NCI-H69 (cell line): ENCODE measurements at regions not wholly inside any gene's neighbourhood (a gene's known extent, or its start where the extent isn't known, plus 50 kb on each side); places are given as distances from the start of the nearest gene placed in this dataset.

Experiments
- DNase-seq: peaks from one replicate; lab custom pipeline; 2025; lab: John Stamatoyannopoulos, UW

DNA sequence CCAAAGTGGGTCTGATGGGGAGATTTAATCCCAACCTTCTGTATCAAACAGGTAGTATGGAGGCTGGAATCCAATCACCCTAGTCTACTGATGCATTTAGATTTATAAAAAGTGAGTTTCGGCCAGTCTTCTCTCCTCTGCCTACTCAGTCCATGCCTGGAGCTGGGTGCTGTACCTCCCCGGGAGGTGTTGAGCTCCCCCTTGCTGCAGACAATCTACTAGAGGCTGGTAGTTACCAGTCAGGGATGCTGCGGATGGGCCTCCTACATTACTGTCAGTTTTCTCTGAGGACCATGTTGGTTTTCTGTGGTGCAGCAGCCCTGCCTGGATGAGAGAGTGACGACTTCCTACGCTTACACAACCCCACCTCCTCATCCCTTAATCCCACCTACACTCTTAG, 118.6 kb upstream of the CELF4 start:
- no peak for DNase-seq

DNA sequence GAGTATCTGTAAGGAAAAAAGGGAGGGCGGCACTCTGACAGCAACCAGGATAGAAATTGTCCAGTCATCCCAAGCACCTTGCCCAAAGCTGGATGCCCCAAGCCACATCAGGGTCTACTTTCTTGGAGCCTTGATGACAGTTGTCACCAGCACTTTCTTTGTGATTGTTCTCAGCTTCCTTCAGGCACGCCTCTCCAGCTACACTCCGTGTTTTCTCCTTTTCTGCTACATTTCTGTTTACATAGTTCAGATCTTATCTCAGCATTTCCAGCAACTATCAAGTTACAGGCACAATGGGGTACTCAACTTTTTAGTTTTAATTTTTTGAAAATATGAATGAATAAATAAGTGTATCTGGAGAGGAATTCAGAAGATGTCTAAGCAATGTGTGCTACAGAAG, 115.3 kb upstream of the CELF4 start:
- DNase-seq = no peak

DNA sequence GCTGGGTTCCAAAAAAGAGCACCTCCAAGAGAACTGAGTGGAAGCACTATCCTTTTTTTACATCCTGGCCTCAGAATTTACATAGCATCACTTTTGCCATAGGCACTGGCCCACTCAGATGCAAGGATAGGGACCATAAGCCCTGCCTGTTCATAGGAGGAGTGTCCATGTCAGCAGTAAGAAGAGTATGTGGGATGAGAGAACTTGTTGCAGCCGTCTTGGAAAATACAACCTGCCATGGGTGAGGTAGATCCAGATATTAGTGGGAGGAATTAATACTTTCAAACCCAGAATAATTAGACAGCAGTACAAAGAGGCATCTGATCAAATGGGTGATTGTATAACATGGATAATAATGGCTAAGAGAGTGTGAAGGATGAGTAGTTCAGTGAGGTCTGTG, 110.7 kb upstream of the CELF4 start:
- no peak for DNase-seq

DNA sequence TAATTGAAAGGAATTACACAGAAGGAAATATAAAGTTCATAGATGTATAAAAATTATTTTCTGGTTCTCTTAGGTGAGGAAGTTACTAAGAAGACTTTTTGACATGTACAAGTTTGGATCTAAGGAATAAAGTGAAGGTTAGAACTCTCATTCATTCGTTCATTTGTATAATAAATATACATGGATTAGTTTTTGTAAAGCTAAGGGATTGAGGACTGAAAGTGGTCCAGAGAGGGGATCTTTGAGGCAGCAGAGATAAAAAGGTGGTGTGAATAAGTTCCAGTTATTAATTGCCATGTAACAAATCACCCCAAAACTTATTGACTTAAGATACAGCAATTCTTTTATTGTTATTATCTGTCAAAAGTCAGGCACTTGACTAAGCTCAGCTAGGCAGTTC, 110.1 kb upstream of the CELF4 start:
- DNase-seq = no peak

DNA sequence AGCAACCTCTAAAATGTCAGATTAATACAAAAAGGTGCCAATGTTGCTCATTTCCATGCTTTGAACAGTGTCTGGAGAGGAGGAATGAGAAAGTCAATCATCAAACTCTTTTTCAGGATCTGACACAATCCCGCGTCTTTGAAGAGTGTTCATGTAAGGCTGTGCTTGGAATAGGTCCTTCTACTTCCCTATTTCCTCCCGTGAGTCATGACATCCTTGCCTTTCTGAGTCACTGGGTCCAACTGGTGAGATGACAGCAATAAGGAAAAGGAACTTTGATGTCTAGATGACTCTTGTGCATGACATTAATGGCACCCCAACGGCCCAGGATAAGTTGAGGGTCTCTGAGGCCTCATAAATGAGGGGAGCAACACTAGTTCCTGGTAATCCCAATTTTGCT, 109.0 kb upstream of the CELF4 start:
- DNase-seq = no peak

DNA sequence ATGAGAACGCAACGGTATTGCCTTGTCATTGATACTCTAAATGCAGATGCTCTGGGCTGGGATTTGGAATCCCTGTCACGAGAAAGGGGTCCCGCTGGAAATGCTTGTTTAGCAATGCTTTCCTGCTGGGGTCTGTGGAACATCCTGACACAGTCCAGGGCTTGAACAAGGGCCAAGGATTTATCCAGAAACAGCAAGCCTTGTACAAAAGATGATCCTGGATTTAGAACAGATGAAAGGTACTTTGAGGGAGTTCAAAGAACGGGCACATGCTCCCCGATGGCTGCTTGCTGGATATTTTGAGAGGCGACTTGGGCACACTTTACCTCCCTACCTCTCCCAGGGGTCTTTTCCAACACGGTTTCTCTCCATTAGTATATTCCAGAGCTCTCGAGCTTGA, 108.1 kb upstream of the CELF4 start:
- DNase-seq = no peak

DNA sequence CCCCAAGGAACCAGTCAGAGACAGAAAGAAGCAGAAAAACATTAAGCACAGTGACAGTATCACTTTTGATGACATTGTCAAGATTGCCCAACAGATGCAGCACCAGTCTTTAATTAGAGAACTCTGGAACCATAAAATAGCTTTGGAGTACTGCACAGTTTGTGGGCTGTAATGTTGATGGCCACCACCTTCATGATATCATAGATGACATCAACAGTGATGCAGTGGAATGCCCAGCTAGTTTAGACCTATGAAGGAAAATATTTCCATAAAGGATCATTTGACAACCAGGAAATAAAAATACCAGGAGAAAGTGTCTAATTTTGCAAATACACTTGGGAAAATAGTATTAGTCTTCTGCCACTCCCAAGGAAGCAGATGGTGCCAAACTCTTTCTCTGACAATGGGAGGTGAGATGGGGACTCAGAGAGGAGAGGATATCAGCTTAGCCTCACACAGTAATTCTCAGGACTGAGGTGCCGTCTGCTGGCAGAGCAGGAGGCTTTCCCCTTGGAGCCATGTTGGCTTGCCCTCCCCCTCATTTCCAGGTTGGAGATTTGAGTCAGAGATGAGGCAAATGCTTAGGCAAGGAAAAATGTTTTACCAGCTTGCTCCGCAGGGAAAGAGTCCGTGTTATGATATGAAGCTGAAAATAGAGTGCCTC, 107.5 kb upstream of the CELF4 start:
- DNase-seq = no peak

DNA sequence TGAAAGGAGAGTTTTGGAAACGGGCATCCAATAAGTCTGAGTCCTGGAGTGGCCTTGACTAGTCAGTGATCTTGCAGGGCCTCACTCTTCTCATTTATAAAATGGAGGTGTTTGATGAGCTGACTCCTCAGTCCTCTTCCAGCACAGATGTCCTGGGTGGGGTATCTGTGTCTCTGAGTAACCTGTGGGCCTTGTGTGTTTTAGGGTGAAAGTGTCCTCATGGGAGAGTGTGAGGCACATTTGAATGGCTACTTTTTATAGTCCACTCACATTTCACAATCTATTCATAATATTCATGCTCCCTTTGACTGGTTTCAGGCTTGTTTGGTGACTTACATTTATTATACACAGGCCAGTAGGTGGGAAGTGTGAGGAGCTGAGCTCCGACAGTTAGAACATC, 106.4 kb upstream of the CELF4 start:
- no peak for DNase-seq

DNA sequence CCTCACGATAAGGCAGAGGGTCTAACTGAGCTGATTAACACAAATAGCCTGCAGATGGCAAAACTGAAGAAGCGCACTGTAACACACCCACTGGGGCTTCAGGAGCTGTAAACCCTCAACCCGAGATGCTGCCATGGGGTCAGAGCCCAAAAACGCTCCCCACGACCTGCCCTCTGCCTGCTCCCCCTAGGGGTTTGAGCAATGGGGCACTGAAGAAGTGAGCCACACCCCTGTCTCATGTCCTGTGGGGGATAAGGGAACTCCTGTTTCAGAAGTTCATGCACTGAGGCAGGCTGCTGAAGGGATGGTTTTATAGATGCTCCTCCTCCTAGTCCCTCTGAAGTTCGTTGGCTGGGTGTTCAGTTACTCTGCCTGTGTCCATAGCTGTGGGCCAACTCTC, 105.9 kb upstream of the CELF4 start:
- no peak for DNase-seq

DNA sequence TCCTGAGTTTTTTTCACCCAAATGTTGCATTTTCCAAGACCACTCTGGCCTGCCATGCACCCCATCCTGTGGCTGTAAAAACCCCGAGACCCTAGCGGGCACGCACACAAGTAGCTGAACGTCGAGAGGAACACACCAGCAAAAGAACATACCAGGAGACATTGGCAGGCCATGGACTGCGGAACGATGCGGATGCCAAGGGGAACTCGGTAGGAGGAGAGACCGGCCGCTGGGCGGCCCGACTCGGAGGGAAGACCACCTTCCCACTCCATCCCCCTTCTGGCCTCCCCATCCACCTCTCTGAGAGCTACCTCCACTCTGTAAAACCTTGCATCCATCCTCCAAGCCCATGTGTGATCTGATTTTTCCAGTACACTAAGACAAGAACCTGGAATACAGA, 105.5 kb upstream of the CELF4 start:
- DNase-seq = no peak

DNA sequence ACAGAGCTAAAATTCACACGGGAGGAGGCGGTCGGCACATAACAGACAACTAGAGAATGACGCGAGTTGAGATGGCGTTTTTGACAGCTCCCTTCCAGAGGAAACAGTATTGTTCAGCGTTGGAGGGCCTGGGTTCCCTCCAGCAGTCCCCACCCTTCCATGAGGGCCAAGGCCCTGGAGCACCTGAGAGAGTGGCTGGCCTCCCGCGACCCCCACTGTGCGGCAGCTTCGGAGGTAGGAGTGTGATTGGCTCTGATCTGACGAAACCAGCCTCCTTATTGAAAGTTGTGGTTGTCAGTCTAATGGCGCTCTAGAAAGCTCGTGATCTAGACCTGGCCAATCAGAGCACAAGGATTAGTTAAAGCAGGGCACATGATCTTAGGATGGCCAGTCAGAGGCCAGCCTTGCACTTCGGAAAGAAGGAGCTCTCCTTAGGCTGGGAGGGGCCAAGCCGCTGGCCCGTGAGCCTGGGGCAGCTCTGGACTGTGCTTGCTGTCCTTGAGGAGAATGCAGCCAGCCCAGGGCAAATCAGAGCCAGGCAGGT, 104.5 kb upstream of the CELF4 start:
- DNase-seq = no peak

DNA sequence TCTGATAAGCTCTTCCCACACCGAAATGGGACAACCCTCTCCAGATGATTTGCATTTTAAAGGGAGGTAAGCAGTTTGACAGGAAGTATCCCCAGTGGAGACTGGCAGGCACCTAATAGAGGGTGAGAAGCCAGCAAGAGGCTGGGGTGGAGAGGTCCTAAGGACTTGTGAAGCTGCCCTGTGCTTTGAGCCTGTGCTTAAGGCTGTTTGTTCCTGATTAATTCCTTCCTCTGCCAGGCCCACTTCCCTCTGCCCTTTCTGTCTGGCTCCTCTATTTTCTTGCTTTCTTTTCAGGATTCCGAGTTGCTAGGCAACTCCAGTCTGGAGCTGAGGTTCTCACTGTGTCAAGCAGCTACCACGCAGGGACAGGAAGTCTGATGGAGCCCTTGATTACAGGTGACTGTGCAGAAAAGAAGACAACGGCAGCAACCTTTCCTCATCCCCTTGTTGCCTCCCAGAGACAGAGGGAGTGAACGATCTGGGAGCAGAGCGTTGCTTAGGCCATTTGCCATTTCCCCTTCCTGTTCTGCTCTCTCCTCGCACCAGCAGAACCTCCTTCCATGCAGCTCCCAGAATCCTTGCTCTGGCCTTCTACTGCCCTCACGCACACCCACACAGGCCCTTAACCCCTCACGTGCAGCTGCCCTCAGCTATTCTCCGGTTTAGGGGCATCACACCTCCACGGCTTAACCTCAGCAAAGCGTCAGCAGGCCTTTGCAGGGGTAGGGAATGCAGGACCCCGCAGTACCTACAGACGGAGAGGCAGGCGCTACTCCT, 103.6 kb upstream of the CELF4 start:
- DNase-seq = peak; percentile 95

DNA sequence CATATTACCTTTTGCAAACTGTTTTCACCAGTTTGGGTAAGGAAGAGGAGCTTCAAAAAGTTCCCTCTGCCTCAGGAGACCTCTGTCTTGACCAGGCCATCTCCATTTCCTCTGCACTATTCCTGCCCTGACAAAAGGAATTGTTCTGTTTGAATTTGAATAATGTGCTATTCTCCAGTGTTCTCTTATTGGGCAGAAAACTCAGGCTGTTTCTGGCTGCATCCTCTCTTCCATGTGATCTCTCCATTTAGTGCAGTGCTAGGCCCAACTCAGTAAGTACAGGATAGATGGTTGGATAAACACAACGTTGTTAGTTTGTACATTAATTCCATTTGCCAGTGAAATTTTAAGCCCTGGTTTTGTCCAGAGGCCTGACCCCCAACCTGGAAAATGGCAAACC, 102.2 kb upstream of the CELF4 start:
- no peak for DNase-seq

DNA sequence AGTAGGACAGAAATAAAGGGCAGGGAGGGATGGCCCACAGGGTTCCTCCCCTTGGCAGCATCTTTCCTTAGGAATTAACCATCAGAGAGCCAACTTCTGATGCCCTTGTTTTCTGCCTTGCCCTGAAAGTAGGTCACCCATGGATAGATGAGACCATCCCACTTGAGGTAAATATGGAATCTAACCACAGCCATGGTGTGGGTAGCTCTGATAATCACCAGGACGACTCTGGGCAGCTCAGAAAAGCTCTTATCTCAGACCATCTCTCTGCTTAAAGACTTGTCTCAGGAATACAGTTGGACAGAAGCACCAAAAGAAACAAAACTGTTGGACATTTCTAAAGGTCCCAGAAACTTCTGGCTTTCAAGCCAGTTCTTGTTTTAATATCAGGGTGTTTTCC, 101.4 kb upstream of the CELF4 start:
- DNase-seq = no peak

DNA sequence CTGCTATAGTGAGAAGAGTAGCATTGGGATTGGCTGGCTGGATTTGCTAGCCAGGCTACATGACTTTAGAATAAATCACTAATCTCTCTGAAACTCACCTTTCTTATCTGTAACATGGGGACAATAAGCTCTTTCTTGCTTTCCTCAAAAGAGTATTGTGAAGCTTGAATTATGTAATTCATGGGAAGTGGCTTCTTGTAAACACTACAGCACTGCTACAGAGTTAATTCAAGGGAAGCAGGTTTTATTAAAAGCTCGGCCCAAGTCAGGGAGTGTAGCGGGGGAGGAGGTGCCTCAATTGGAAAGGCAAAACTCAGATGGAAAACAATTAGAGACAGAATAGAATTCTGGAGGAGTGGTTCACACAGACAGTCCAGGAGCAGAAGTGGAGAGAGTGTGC, 100.9 kb upstream of the CELF4 start:
- no peak for DNase-seq

DNA sequence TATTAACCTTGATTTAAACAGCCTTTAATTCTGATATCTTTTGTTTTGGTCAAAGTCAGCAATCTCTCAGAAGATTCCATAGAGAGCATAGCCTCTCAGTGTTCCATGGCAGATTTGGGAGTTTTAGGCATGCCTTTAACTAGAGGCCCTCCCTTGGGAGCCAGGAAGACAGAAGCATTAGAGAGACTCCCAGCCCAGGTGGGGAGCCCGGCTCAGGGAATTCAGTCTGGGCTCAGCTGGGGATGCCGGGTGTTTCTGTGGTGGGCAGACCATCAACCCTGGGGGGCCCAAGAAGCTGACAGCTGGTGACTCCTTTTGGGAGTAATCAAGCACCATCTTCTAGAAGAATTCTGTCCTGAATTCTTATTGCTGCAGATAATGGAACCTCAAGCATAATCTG, 99.7 kb upstream of the CELF4 start:
- peak; percentile 30 for DNase-seq

DNA sequence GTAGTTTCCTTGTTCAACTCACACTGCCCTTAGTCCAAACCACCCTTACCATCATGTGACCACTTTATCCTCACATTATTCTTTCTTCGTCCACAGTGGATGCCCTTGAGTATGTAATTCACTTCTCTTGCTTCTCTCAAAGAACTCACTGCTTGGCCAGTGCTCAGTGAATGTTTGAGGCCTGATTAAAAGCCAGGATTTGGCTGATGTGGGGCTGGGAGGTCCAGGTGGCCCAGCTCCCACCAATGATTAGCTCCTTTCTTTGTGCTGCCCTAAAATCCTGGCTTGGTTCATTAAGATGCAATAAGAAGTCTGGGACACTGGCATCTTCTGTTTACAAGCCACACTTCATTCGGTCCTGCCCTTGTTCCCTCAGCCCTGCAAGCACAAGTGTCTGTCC, 97.8 kb upstream of the CELF4 start:
- DNase-seq = no peak

DNA sequence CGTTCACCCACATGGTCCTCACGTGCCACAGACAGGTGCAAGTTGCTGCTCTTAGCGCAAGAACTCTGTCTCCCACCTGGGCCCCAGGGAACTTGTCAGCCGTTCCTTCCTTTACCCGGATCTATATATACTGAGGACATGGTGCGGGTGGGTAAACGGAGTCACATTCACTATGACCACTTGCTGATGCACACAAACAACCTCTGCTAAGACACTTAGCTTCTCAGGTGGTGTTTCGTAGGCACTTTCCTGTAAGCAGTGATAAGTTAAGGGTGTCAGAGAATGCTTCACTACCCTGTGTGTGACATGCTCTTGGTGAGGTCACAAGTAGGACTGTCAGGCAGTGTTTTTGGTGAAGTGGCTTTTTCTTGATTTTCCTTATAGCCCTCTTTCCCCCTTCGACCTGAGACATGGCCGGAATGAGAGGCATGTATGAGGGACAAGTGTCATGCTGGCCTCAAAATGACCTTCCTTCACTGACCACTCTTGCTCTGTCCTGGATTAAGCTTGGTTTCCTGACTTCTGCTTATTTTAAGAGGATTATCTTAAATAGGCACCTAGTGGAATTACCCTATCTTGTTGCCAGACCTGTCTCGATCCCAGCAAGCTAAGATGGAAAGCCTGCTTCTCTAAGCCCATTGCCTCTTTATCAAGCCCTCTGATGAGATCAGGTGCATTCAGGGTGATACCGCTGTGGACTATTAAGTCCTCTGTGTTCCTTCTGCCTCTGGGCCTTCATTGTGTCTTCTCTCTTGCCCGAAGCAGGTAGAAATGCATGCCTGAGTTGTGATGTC, 97.1 kb upstream of the CELF4 start:
- DNase-seq = no peak

DNA sequence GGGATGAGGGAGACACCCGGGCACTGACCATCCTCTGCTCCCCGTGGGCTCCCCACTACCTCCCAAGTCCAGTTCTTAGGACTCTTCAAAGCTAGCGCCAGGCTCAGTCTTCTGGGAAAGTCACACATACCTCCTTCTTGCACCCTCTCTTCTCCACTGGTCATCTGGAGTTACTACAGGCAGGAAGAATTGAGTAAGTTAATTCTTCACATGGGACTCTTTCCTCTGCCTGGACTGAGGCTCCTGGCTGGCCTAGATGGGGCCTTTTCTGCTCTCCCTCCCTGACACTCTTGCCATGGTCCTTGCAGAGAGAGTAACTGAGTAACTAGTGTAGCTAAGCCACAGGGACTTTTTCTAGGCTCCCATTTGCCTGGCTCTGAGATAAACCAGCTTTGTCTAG, 96.5 kb upstream of the CELF4 start:
- DNase-seq = no peak

DNA sequence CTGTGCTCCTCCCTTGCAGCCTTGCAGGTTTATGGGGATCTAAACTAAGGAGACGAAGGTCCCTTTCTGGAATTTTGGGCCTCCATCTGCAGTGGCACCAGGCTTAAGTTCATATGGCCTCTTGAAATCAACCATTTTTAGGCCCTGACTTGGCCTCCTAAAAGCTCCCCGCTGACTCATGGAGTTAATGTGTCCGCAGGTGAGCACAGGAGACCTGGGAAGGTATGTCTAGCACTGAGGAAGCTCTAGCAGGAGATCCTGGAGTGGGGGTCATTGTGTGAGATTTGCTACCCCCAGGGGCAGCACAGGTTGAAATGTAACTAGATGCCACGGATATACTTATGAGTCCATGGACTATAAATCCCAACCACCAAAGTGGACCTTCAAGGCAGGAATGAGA, 95.9 kb upstream of the CELF4 start:
- DNase-seq = no peak

DNA sequence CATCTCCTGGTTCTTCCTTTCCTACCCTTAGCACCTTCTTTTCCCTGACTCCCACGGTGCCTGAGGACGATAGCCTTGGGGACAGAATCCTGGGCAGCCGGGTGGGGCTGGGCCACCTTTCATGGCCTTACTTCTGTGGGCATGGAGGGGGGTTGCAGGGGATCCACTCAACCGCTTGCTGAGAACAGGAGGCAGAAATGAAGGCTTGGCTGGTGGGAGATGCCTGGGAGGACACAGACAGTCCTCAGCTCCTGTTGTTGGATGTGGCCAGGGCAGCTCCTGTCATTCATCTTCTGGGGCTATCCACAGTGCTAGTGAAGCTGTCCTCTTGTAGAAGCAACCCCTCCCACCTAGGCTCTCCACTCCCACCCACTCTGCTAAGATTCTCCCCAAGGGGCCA, 95.5 kb upstream of the CELF4 start:
- no peak for DNase-seq

DNA sequence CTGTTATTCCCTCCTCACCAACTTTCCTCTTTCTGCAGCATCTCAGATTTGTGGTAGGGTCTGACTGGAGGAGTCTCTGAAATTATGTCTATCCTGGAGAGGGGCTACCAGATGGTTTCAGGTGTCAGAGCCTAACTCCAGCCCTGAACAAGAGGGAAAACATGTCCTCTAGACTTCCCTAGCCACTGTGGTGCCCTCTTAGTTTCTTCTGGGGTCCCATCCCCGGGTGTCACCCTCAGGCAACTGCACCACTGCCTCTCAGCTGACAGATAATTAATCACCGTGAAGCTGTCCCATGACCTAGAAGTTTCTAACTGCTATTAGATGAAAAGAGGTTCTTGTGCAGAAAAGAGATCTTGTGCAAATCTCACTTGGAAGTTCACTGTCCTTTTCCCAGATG, 95.1 kb upstream of the CELF4 start:
- no peak for DNase-seq

DNA sequence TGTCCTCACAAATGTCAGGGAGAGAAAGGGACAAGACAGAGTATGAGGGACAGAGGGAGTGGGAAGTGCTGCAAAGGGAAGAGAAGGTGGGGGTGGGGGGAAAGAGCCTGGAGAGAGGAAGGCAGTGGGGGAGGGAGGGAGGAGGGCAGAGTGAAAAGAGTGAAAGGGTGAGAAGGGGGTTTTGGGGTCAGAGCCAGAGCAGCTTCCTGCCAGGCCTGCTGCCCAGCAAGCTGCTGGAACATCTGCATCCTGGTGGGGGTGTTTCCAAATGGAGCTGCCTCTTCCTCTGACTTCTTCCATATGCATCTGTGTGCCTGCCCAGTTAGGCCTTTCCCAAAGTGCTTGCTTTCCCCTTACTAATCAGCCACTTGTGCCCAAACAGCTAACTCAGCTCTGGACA, 94.3 kb upstream of the CELF4 start:
- peak; percentile 53 for DNase-seq
